Heart right ventricle (tissue), 16 donors: ENCODE measurements at regions not wholly inside any gene's neighbourhood (a gene's known extent, or its start where the extent isn't known, plus 50 kb on each side); places are given as distances from the start of the nearest gene placed in this dataset.
"Not testable (repeated sequence)": the region's sequence is repeated elsewhere in the genome, so short reads cannot be mapped to it uniquely, and the experiment has no call there.

ENCODE experiments used
- ATAC-seq, 8 donors: fragments of 200-7000 bp; cut with Tn5 transposase; one replicate each; pipeline ENCODE4 v1.9.1; 2020; ENCODE audit warnings: mild to moderate bottlenecking in 8 of 8, moderate library complexity in 8 of 8, moderate number of reproducible peaks in 1 of 8
- DNase-seq, 2 donors: peaks; one replicate each; pipeline ENCODE4 v3.0.0-alpha.2; 2020
- H3K27ac ChIP-seq, 10 donors: fragments of 200-600 bp; sonication (generic) in 2 of 10; one replicate each; pipeline versions ENCODE4 v1.5.0 to v1.8.0; 2020 to 2022; ENCODE audit warnings: mild to moderate bottlenecking in 3 of 10
- H3K27me3 ChIP-seq, 7 donors: fragments of 200-600 bp; one replicate each; pipeline ENCODE4 v1.8.0; 2021 to 2022; ENCODE audit warnings: mild to moderate bottlenecking in 2 of 7
- H3K36me3 ChIP-seq, 9 donors: fragments of 200-600 bp; sonication (generic) in 1 of 9; one replicate each; pipeline versions ENCODE4 v1.5.0 to v1.8.0; 2020 to 2022; ENCODE audit warnings: mild to moderate bottlenecking in 2 of 9
- H3K4me1 ChIP-seq, 9 donors: fragments of 200-600 bp; sonication (generic) in 1 of 9; one replicate each; pipeline versions ENCODE4 v1.5.0 to v1.8.0; 2020 to 2022; ENCODE audit warnings: mild to moderate bottlenecking in 4 of 9
- H3K4me3 ChIP-seq, 10 donors: fragments of 200-600 bp; sonication (generic) in 2 of 10; one replicate each; pipeline versions ENCODE4 v1.5.0 to v1.8.0; 2020 to 2022; ENCODE audit warnings: mild to moderate bottlenecking in 7 of 10, moderate library complexity in 2 of 10
- H3K9me3 ChIP-seq, 11 donors: fragments of 200-600 bp in 10 of 11; sonication (generic) in 2 of 11; one replicate each; pipeline versions ENCODE4 v1.5.0 to v1.8.0; 2013 to 2022; ENCODE audit warnings: mild to moderate bottlenecking in 2 of 11, control low read depth in 1 of 11, moderate library complexity in 1 of 11
- WGBS, 2 donors: extraction: QIAGEN DNeasy Blood & Tissue Kit; methylation state at CpG; one replicate each; pipeline ENCODE4 v1.1.7; 2013; ENCODE audit warnings: inconsistent platforms in 1 of 2; 5-methylcytosine and 5-hydroxymethylcytosine counted together
- intact Hi-C, 10 donors: fragments of 100-400 bp; cut with DNase I; formaldehyde crosslinking; loops; one replicate each; pipeline versions ENCODE4 v1.11.1 to v1.14.2; 2022
- TF ChIP-seq, protein P1 (sequence below), 9 donors: fragments of 200-600 bp; sonication (generic) in 2 of 9; IDR thresholded peaks; one replicate each; pipeline versions ENCODE4 v1.5.0 to v1.8.0; 2021 to 2022; ENCODE audit warnings: antibody characterized with exemption in 9 of 9, mild to moderate bottlenecking in 5 of 9, moderate library complexity in 1 of 9
- donor health status: Arrhythmogenic right ventricular cardiomyopathy.
- donor health status: ischemic (EF 13 %, LVEDD 7.1; RV severe dilation, severe dysfunction).
- donor health status: healthy with polysubstance abuse.
- donor health status: DM: no; HTN: yes; CAD: no.
- donor health status: DM: no; HTN: no; CAD: no.
- donor health status: ischemic (EF 25% LVEDD 6.9; RV normal size, moderate dysfunction).
- donor health status: ischemic (EF 25% LVEDD 5.7; RV mildly dilated, moderate dysfunction).
- donor health status: healthy.
- donor health status: DM: yes; HTN: yes; CAD: no.
- donor health status: Ischemic cardiomyopathy.
- donor health status: ischemic (EF 35%, LVEDD 5.7; RV mildly dilated, moderate dysfunction).
- donor health status: nonischemic (EF 11% LVEDD 7.7; RV severe dilation, severe dysfunction).
- donor health status: DM: yes; HTN: yes; CAD: no.
- donor health status: PGD.
- donor health status: ischemic (EF 29% LVEDD 5.4; RV normal size, mild dysfunction).
- donor health status: nonischemic (EF 23%, LVEDD 6.1; RV moderate dilation, normal function).

DNA sequence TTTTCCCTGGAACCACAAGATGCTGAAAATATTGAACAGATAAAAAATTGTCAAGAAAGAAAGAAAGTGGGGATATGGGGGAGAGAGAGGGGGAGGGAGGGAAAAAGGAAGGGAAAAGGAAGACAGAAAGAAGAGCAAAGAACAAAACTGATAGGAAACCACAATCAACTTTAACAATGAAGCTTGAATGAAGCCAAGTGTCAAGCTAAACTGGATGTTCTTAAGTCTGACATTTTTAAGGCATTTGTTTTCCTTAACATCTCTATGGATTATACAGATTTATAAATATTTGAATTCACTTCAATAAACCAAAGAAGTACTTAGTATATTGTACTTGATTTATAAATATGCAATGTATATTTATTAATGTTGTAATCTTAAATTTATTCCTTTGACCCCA, 197.6 kb upstream of the SMLR1 start:
- Histone ChIP-seq H3K4me1 (no peaks in the 10 kb centered on the region), H3K36me3 (no peaks in the 10 kb centered on the region), H3K9me3 (peaks cover 0 to 2% (median 0%) of the 10 kb centered on the region in 11 donors), H3K27me3 (no peaks in the 10 kb centered on the region), H3K4me3 (no peak overlapping the region), H3K27ac (no peak overlapping the region)
- no peak for ATAC-seq
- TF ChIP-seq, protein P1, sequence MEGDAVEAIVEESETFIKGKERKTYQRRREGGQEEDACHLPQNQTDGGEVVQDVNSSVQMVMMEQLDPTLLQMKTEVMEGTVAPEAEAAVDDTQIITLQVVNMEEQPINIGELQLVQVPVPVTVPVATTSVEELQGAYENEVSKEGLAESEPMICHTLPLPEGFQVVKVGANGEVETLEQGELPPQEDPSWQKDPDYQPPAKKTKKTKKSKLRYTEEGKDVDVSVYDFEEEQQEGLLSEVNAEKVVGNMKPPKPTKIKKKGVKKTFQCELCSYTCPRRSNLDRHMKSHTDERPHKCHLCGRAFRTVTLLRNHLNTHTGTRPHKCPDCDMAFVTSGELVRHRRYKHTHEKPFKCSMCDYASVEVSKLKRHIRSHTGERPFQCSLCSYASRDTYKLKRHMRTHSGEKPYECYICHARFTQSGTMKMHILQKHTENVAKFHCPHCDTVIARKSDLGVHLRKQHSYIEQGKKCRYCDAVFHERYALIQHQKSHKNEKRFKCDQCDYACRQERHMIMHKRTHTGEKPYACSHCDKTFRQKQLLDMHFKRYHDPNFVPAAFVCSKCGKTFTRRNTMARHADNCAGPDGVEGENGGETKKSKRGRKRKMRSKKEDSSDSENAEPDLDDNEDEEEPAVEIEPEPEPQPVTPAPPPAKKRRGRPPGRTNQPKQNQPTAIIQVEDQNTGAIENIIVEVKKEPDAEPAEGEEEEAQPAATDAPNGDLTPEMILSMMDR (IDR thresholded peaks at IDR 0.05): no peak
- intact Hi-C loops: no loop called here
- DNase-seq: no peak

DNA sequence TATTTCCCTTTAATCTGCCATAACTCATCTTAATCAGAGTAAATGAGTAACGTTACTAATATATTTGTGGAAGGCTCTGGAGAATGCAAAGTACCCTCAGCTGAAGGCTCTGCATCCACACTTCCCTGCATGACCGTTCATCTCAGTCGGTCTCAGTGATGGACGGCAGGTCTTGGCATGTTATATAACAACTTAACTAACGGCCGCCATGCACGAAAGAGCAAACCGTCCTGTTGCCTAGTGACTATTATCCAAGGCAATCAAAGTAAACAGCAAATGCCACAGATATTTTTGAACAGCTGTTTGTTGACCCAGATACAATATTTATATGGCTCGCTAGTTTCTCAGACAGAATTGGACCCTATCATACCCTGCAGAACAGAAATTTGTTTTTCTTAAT, 194.9 kb upstream of the SMLR1 start:
- no peak overlapping the region for H3K27ac ChIP-seq
- no peaks in the 10 kb centered on the region for H3K4me1 ChIP-seq
- H3K27me3 ChIP-seq: no peaks in the 10 kb centered on the region
- no peak for DNase-seq
- H3K9me3 ChIP-seq: peaks cover 0 to 11% (median 0%) of the 10 kb centered on the region in 11 donors
- no peak overlapping the region for H3K4me3 ChIP-seq
- WGBS, 2 donors: 68 to 70% methylated on average over 9 of the region's 9 CpGs
- no peak for ATAC-seq
- TF ChIP-seq, protein P1 (IDR thresholded peaks at IDR 0.05): no peak
- H3K36me3 ChIP-seq: no peaks in the 10 kb centered on the region
- intact Hi-C loops: no loop called here

- 26 to 34% methylated on average over 2 of the region's 2 CpGs for WGBS, 2 donors
- TF ChIP-seq, protein P1 (IDR thresholded peaks at IDR 0.05): no peak
- H3K27ac ChIP-seq: no peak overlapping the region
- no peaks in the 10 kb centered on the region for H3K4me1 ChIP-seq
- peaks cover 0 to 13% (median 0%) of the 10 kb centered on the region in 11 donors for H3K9me3 ChIP-seq
- intact Hi-C loops: no loop called here
- H3K27me3 ChIP-seq: no peaks in the 10 kb centered on the region
- no peaks in the 10 kb centered on the region for H3K36me3 ChIP-seq
- DNase-seq (no peak), ATAC-seq (no peak)
- H3K4me3 ChIP-seq: no peak overlapping the region
Observed at GRCh38 chr6:130632897-130633296, 194.3 kb upstream of the SMLR1 start.

DNA sequence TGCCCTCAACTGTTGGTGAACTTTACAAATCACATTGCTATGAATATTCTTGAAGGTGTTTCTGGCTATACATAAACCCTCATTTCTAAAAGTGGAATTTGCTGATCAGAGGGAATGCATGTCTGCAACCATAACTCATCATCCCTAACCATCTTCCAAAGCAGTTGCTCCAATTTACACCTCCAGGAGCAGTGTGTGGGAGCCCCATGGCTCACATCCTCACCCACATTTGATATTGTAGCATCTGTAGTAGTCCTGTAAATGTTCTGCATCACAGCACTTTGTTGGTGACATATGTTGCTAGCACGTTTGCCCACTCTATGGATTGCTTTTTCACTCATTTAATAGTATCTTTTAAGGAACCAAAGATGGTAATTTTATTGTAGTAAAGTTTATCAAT, 183.8 kb upstream of the SMLR1 start:
- intact Hi-C loops: no loop called here
- Histone ChIP-seq H3K36me3 (no peaks in the 10 kb centered on the region), H3K4me1 (no peaks in the 10 kb centered on the region), H3K4me3 (no peak overlapping the region), H3K27me3 (no peaks in the 10 kb centered on the region), H3K27ac (no peak overlapping the region), H3K9me3 (peaks cover 0 to 38% (median 25%) of the 10 kb centered on the region in 11 donors)
- TF ChIP-seq, protein P1 (IDR thresholded peaks at IDR 0.05): no peak
- 20 to 37% methylated on average over 1 of the region's 1 CpG for WGBS, 2 donors
- ATAC-seq (no peak), DNase-seq (no peak)

- Histone ChIP-seq H3K27ac (no peak overlapping the region), H3K4me3 (no peak overlapping the region), H3K27me3 (no peaks in the 10 kb centered on the region), H3K36me3 (no peaks in the 10 kb centered on the region), H3K4me1 (no peaks in the 10 kb centered on the region), H3K9me3 (peaks cover 0 to 32% (median 19%) of the 10 kb centered on the region in 11 donors)
- ATAC-seq (no peak), DNase-seq (no peak)
- intact Hi-C loops: no loop called here
- TF ChIP-seq, protein P1 (IDR thresholded peaks at IDR 0.05): no peak
- WGBS, 2 donors: 88 to 94% methylated on average over 2 of the region's 2 CpGs
Observed at GRCh38 chr6:130644175-130644574, 183.0 kb upstream of the SMLR1 start.

DNA sequence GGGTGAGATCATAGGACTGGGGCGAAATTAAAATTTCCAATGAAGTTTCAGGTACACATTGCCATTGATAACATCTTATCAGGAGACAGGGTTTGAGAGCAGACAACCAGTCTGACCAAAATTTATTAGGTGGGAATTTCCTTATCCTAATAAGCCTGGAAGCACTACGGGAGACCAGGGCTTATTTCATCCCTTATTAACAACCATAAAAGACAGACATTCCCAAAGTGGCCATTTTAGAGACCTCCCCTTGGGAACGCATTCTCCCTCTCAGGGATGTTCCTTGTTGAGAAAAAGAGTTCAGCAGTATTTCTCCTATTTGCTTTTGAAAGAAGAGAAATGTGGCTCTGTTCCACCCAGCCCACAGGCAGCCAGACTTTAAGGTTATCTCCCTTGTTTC, 182.4 kb upstream of the SMLR1 start:
- H3K27me3 ChIP-seq, ATAC-seq, DNase-seq, intact Hi-C loops, H3K36me3 ChIP-seq, H3K4me1 ChIP-seq, H3K27ac ChIP-seq, H3K4me3 ChIP-seq: not testable (repeated sequence)
- peaks cover 0 to 32% (median 15%) of the 10 kb centered on the region in 11 donors for H3K9me3 ChIP-seq
- WGBS, 2 donors: 87 to 92% methylated on average over 3 of the region's 3 CpGs
